ENCODE measurements at regions not wholly inside any gene's neighbourhood (a gene's known extent, or its start where the extent isn't known, plus 50 kb on each side); places are given as distances from the start of the nearest gene placed in this dataset.
"Not testable (repeated sequence)": the region's sequence is repeated elsewhere in the genome, so short reads cannot be mapped to it uniquely, and the experiment has no call there.

DNA sequence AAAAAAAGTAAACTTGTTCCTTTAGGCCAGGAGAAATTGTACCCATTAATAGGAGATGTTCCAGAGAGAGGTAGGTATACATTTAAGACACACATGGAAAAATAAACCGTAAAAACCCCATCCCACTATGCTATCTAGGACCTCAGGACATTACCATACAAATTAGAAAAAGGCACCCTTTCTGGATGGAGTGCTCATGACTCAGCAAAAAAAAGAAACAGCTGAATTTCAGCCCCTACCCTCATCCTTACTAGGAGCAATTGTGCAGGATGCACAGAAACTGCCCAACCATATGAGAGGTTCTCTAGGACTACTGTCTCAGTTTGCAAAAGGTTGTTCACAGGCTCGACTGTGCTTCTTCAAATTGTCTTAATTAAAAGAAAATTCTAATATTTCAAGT lies 368.2 kb downstream of the HINT1 start:
- no peak overlapping the region for H3K4me2 ChIP-seq (ENCODE audit: low read depth, low read length, poor library complexity, severe bottlenecking)
- no peak overlapping the region for H3K4me3 ChIP-seq (ENCODE audit: low read length)
- no peaks in the 10 kb centered on the region for H4K20me1 ChIP-seq (ENCODE audit: insufficient read depth, low read depth, low read length)
- no peaks in the 10 kb centered on the region for H3K9me3 ChIP-seq (ENCODE audit: low read length)
- no peak overlapping the region for H3K27ac ChIP-seq (ENCODE audit: low read length)
- no peak for DNase-seq
- no peaks in the 10 kb centered on the region for H3K4me1 ChIP-seq (ENCODE audit: low read length)
- no peak overlapping the region for H3K9ac ChIP-seq (ENCODE audit: low read length)
- no peak overlapping the region for H2AFZ ChIP-seq (ENCODE audit: low read length)
- no peaks in the 10 kb centered on the region for H3K79me2 ChIP-seq (ENCODE audit: low read length)
- no peaks in the 10 kb centered on the region for H3K9me2 ChIP-seq (replicated peaks; ENCODE audit: insufficient read depth, low read length)
- no peaks in the 10 kb centered on the region for H3K36me3 ChIP-seq (ENCODE audit: insufficient read depth, low read length)
- H3K27me3 ChIP-seq (ENCODE audit: low read length) = no peaks in the 10 kb centered on the region

- Histone ChIP-seq H3K36me3 (ENCODE audit: insufficient read depth, low read length) (no peaks in the 10 kb centered on the region), H3K79me2 (ENCODE audit: low read length) (no peaks in the 10 kb centered on the region), H3K9me2 (replicated peaks; ENCODE audit: insufficient read depth, low read length) (no peaks in the 10 kb centered on the region), H3K9me3 (ENCODE audit: low read length) (no peaks in the 10 kb centered on the region), H3K27me3 (ENCODE audit: low read length) (no peaks in the 10 kb centered on the region), H3K4me1 (ENCODE audit: low read length) (no peaks in the 10 kb centered on the region), H2AFZ (ENCODE audit: low read length) (no peak overlapping the region), H3K4me2 (ENCODE audit: low read depth, low read length, poor library complexity, severe bottlenecking) (no peak overlapping the region), H4K20me1 (ENCODE audit: insufficient read depth, low read depth, low read length) (no peaks in the 10 kb centered on the region), H3K4me3 (ENCODE audit: low read length) (no peak overlapping the region), H3K9ac (ENCODE audit: low read length) (no peak overlapping the region), H3K27ac (ENCODE audit: low read length) (no peak overlapping the region)
- DNase-seq = no peak
Observed at GRCh38 chr5:130796032-130796431, 369.0 kb downstream of the HINT1 start.

GRCh38 chr5:130795037-130795436 lies 370.0 kb downstream of the HINT1 start:
- Histone ChIP-seq H4K20me1 (ENCODE audit: insufficient read depth, low read depth, low read length) (no peaks in the 10 kb centered on the region), H3K9me2 (replicated peaks; ENCODE audit: insufficient read depth, low read length) (no peaks in the 10 kb centered on the region), H3K9me3 (ENCODE audit: low read length) (no peaks in the 10 kb centered on the region), H2AFZ (ENCODE audit: low read length) (no peak overlapping the region), H3K4me1 (ENCODE audit: low read length) (no peaks in the 10 kb centered on the region), H3K4me3 (ENCODE audit: low read length) (no peak overlapping the region), H3K36me3 (ENCODE audit: insufficient read depth, low read length) (no peaks in the 10 kb centered on the region), H3K4me2 (ENCODE audit: low read depth, low read length, poor library complexity, severe bottlenecking) (no peak overlapping the region), H3K27ac (ENCODE audit: low read length) (no peak overlapping the region), H3K79me2 (ENCODE audit: low read length) (no peaks in the 10 kb centered on the region), H3K27me3 (ENCODE audit: low read length) (no peaks in the 10 kb centered on the region), H3K9ac (ENCODE audit: low read length) (no peak overlapping the region)
- DNase-seq = no peak

DNA sequence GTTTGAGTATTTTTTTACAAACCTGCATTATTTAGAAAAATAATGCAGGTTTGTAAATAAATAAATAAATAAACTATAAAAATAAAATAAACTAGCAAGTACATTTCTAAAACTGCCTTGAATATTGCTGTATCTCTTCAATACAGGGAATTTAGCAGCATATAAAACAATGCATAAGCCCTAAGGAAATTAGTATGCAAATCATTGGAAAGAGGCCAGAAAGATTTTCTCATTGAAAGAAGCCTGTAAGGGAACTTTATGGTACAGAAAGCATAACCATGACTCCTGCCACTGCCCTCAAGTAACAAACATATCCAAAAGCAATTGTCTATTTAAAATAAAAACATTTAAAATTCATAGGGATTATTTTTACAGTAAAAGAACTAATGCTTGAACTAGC lies 387.3 kb downstream of the HINT1 start:
- Histone ChIP-seq H3K27ac (ENCODE audit: low read length) (no peak overlapping the region), H3K79me2 (ENCODE audit: low read length) (no peaks in the 10 kb centered on the region), H3K9me2 (replicated peaks; ENCODE audit: insufficient read depth, low read length) (no peaks in the 10 kb centered on the region), H3K9me3 (ENCODE audit: low read length) (no peaks in the 10 kb centered on the region), H2AFZ (ENCODE audit: low read length) (no peak overlapping the region), H3K4me2 (ENCODE audit: low read depth, low read length, poor library complexity, severe bottlenecking) (no peak overlapping the region), H3K4me1 (ENCODE audit: low read length) (no peaks in the 10 kb centered on the region), H3K4me3 (ENCODE audit: low read length) (no peak overlapping the region), H3K36me3 (ENCODE audit: insufficient read depth, low read length) (no peaks in the 10 kb centered on the region), H3K9ac (ENCODE audit: low read length) (no peak overlapping the region), H4K20me1 (ENCODE audit: insufficient read depth, low read depth, low read length) (no peaks in the 10 kb centered on the region), H3K27me3 (ENCODE audit: low read length) (no peaks in the 10 kb centered on the region)
- no peak for DNase-seq

DNA sequence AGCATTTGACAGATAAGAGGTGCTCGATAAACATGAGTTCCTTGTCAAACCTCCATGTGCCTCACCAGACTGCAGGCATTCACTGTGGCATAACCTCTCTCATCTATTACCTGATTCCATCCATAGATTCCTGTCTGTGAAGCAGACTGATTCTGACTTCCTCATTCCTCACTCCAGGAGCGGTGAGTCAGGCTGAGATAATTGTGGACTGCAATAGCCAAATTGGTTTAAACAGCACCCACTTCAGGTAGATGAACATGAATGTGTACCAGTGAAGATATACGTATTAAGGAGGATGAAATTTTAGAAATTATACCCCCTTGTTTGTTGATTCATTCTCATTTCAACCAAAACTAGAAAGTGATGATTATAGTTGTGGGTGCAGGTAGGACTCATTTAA lies 391.2 kb downstream of the HINT1 start:
- H3K9me3 ChIP-seq (ENCODE audit: low read length) = no peaks in the 10 kb centered on the region
- no peak overlapping the region for H3K27ac ChIP-seq (ENCODE audit: low read length)
- H3K79me2 ChIP-seq (ENCODE audit: low read length) = no peaks in the 10 kb centered on the region
- no peak overlapping the region for H3K4me3 ChIP-seq (ENCODE audit: low read length)
- no peak overlapping the region for H3K9ac ChIP-seq (ENCODE audit: low read length)
- peak; percentile 38 for DNase-seq
- no peak overlapping the region for H2AFZ ChIP-seq (ENCODE audit: low read length)
- no peaks in the 10 kb centered on the region for H3K27me3 ChIP-seq (ENCODE audit: low read length)
- H4K20me1 ChIP-seq (ENCODE audit: insufficient read depth, low read depth, low read length) = no peaks in the 10 kb centered on the region
- H3K4me1 ChIP-seq (ENCODE audit: low read length) = no peaks in the 10 kb centered on the region
- H3K4me2 ChIP-seq (ENCODE audit: low read depth, low read length, poor library complexity, severe bottlenecking) = no peak overlapping the region
- H3K36me3 ChIP-seq (ENCODE audit: insufficient read depth, low read length) = no peaks in the 10 kb centered on the region
- no peaks in the 10 kb centered on the region for H3K9me2 ChIP-seq (replicated peaks; ENCODE audit: insufficient read depth, low read length)

DNA sequence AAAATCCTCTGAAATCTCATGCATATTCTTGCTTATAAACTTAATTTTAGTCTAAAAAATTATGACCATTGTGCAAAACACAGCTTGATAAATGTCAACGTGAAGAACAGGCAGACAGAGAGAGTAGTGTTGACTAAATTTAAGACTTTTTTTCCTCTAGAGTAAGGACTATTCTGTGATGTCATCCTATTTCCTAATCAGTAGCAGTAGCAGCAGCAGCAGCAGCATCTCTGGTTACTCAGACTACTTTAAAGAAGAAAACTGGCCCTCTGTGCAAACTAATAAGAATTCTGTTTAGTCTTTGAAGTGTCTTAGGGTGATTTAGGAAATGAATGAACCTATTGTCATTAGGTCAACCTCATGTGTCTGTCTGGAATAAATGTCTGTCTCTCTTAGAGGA lies 403.0 kb downstream of the HINT1 start:
- H4K20me1 ChIP-seq (ENCODE audit: insufficient read depth, low read depth, low read length) = no peaks in the 10 kb centered on the region
- H2AFZ ChIP-seq (ENCODE audit: low read length) = no peak overlapping the region
- peak; percentile 41 for DNase-seq
- H3K9me2 ChIP-seq (replicated peaks; ENCODE audit: insufficient read depth, low read length) = no peaks in the 10 kb centered on the region
- no peaks in the 10 kb centered on the region for H3K9me3 ChIP-seq (ENCODE audit: low read length)
- H3K4me2 ChIP-seq (ENCODE audit: low read depth, low read length, poor library complexity, severe bottlenecking) = no peak overlapping the region
- H3K27ac ChIP-seq (ENCODE audit: low read length) = no peak overlapping the region
- no peak overlapping the region for H3K4me3 ChIP-seq (ENCODE audit: low read length)
- H3K9ac ChIP-seq (ENCODE audit: low read length) = no peak overlapping the region
- H3K79me2 ChIP-seq (ENCODE audit: low read length) = no peaks in the 10 kb centered on the region
- H3K4me1 ChIP-seq (ENCODE audit: low read length) = no peaks in the 10 kb centered on the region
- H3K36me3 ChIP-seq (ENCODE audit: insufficient read depth, low read length) = no peaks in the 10 kb centered on the region
- H3K27me3 ChIP-seq (ENCODE audit: low read length) = no peaks in the 10 kb centered on the region

DNA sequence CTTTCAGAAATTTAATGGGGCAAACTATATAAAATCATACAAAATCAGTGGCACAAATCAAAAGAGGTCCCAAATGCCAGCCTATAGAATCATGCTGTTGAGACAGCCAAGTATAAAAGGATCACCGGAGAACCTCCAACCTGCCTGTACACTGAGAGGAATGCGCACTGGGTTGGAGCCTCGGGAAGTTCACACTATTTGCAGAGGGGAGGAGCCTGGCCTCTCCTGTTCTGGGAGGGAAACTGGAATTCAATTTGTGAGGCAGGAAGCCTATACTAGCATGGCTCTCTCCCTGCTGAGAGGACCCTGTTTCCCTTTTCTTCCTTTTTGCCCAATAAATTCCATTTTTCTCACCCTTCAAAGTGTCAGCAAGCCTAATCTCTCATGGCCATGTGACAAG lies 406.0 kb downstream of the HINT1 start:
- Histone ChIP-seq H3K9me3 (ENCODE audit: low read length) (no peaks in the 10 kb centered on the region), H3K79me2 (ENCODE audit: low read length) (no peaks in the 10 kb centered on the region), H3K4me3 (ENCODE audit: low read length) (no peak overlapping the region), H3K9me2 (replicated peaks; ENCODE audit: insufficient read depth, low read length) (no peaks in the 10 kb centered on the region), H3K4me2 (ENCODE audit: low read depth, low read length, poor library complexity, severe bottlenecking) (no peak overlapping the region), H3K27me3 (ENCODE audit: low read length) (no peaks in the 10 kb centered on the region), H3K36me3 (ENCODE audit: insufficient read depth, low read length) (no peaks in the 10 kb centered on the region), H3K9ac (ENCODE audit: low read length) (no peak overlapping the region), H2AFZ (ENCODE audit: low read length) (no peak overlapping the region), H4K20me1 (ENCODE audit: insufficient read depth, low read depth, low read length) (no peaks in the 10 kb centered on the region), H3K27ac (ENCODE audit: low read length) (no peak overlapping the region), H3K4me1 (ENCODE audit: low read length) (no peaks in the 10 kb centered on the region)
- DNase-seq = no peak

DNA sequence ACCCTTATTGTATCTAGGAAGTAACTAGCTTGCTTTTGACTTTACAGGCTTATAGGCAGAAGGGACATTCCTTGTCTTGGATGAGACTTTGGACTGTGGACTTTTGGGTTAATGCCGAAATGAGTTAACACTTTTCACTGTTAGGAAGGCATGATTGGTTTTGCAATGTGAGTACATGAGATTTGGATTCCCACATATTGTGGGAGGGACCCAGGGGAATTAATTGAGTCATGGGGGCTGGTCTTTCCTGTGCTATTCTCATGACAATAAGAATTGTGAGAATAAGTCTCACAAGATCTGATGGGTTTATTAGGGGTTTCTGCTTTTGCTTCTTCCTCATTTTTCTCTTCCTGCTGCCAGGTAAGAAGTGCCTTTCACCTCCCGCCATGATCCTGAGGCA lies 417.5 kb downstream of the HINT1 start:
- Histone ChIP-seq H3K27ac (ENCODE audit: low read length) (no peak overlapping the region), H3K9me3 (ENCODE audit: low read length) (no peaks in the 10 kb centered on the region), H3K4me2 (ENCODE audit: low read depth, low read length, poor library complexity, severe bottlenecking) (no peak overlapping the region), H3K4me1 (ENCODE audit: low read length) (peaks cover 16% of the 10 kb centered on the region), H3K9me2 (replicated peaks; ENCODE audit: insufficient read depth, low read length) (no peaks in the 10 kb centered on the region), H3K9ac (ENCODE audit: low read length) (no peak overlapping the region), H3K4me3 (ENCODE audit: low read length) (no peak overlapping the region), H3K36me3 (ENCODE audit: insufficient read depth, low read length) (no peaks in the 10 kb centered on the region), H4K20me1 (ENCODE audit: insufficient read depth, low read depth, low read length) (no peaks in the 10 kb centered on the region), H2AFZ (ENCODE audit: low read length) (no peak overlapping the region), H3K79me2 (ENCODE audit: low read length) (no peaks in the 10 kb centered on the region), H3K27me3 (ENCODE audit: low read length) (no peaks in the 10 kb centered on the region)
- DNase-seq = no peak

DNA sequence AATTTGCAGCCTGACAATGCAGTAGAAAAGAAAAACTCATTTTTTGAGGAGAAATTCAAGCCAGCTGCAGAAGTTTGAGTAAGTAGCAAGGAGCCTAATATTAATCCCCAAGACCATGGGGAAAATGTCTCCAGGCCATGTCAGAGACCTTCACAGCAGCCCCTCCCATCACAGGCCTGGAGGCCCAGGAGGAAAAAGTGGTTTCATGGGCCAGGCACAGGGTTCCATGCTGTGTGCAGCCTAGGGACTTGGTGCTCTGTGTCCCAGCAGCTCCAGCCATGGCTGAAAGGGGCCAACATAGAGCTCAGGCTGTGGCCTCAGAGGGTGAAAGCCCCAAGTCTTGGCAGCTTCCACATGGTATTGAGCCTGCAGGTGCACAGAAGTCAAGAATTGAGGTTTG lies 418.4 kb downstream of the HINT1 start:
- not testable (repeated sequence) for DNase-seq; H3K79me2 ChIP-seq (ENCODE audit: low read length); H4K20me1 ChIP-seq (ENCODE audit: insufficient read depth, low read depth, low read length); H3K36me3 ChIP-seq (ENCODE audit: insufficient read depth, low read length); H3K4me3 ChIP-seq (ENCODE audit: low read length); H3K27ac ChIP-seq (ENCODE audit: low read length); H3K4me2 ChIP-seq (ENCODE audit: low read depth, low read length, poor library complexity, severe bottlenecking); H3K9ac ChIP-seq (ENCODE audit: low read length); H2AFZ ChIP-seq (ENCODE audit: low read length); H3K27me3 ChIP-seq (ENCODE audit: low read length); H3K9me2 ChIP-seq (replicated peaks; ENCODE audit: insufficient read depth, low read length); H3K9me3 ChIP-seq (ENCODE audit: low read length)
- peaks cover 18% of the 10 kb centered on the region for H3K4me1 ChIP-seq (ENCODE audit: low read length)

All from Karpas-422 (cell line).